Transverse colon (tissue), 4 donors: ENCODE measurements at regions not wholly inside any gene's neighbourhood (a gene's known extent, or its start where the extent isn't known, plus 50 kb on each side); places are given as distances from the start of the nearest gene placed in this dataset.

ENCODE experiments used
- DNase-seq: peaks from one replicate; pipeline ENCODE4 v3.0.0-alpha.2; 2019
- H3K27ac ChIP-seq, 4 donors: fragments of 200-600 bp; sonication (generic); 2 replicates each; pipeline ENCODE4 v1.5.1; 2016 to 2018; ENCODE audit warnings: inconsistent platforms in 4 of 4
- H3K27me3 ChIP-seq: fragments of 200-600 bp; sonication (generic); 2 replicates; pipeline ENCODE4 v1.5.1; 2017; ENCODE audit warnings: inconsistent platforms
- H3K36me3 ChIP-seq, 4 donors: fragments of 200-600 bp; sonication (generic); 2 replicates each; pipeline ENCODE4 v1.5.1; 2017 to 2019; ENCODE audit warnings: inconsistent platforms in 4 of 4
- H3K4me1 ChIP-seq, 4 donors: fragments of 200-600 bp; sonication (generic); 2 replicates each; pipeline ENCODE4 v1.5.1; 2017 to 2020; ENCODE audit warnings: inconsistent platforms in 4 of 4
- H3K4me3 ChIP-seq, 4 donors: fragments of 200-600 bp; sonication (generic); 1 replicate in 1 of 4; 2 replicates in 3 of 4; pipeline versions ENCODE4 v1.5.1 to v1.6.1; 2017 to 2019; ENCODE audit warnings: inconsistent platforms in 4 of 4
- H3K9me3 ChIP-seq, 2 donors: fragments of 200-600 bp; sonication (generic); 2 replicates each; pipeline ENCODE4 v1.5.1; 2017 to 2019; ENCODE audit warnings: inconsistent platforms in 2 of 2
- EP300 ChIP-seq: sonication (generic); formaldehyde crosslinking; IDR thresholded peaks from one replicate; pipeline ENCODE4 v1.6.1; 2017; ENCODE audit warnings: antibody characterized with exemption, low read depth
- POLR2A ChIP-seq: fragments of 450-650 bp; IDR thresholded peaks from one replicate; pipeline ENCODE4 v1.6.1; 2016; ENCODE audit warnings: antibody characterized with exemption, mild to moderate bottlenecking, moderate library complexity
- POLR2AphosphoS5 ChIP-seq, 3 donors: sonication (generic); formaldehyde crosslinking; IDR thresholded peaks; one replicate each; pipeline ENCODE4 v1.6.1; 2016; ENCODE audit warnings: antibody characterized with exemption in 3 of 3
- WGBS, 2 donors: methylation state at CpG; one replicate each; pipeline ENCODE4 v1.1.5; 2018; ENCODE audit warnings: low coverage in 1 of 2; 5-methylcytosine and 5-hydroxymethylcytosine counted together
- in situ Hi-C, 4 donors: fragments of 200-750 bp; cut with MboI; loops; one replicate each; pipeline versions ENCODE4 v1.15.0 to v1.15.1; 2017; ENCODE audit warnings: low sequenced_read_pairs in 3 of 4, low pct_ligation_motif_present in 1 of 4, low pct_unique_long_range_greater_than_20kb in 1 of 4
- intact Hi-C: fragments of 100-400 bp; cut with DNase I; formaldehyde crosslinking; loops from one replicate; pipeline ENCODE4 v1.15.1; 2023; ENCODE audit warnings: low total_unique reads
- TF ChIP-seq, protein P1 (sequence below), 5 experiments: fragments of 200-600 bp in 3 of 5; fragments of 450-650 bp in 2 of 5; sonication (generic) in 3 of 5; IDR thresholded peaks; 1 replicate in 2 of 5; 2 replicates in 3 of 5; pipeline ENCODE4 v1.5.1; 2016 to 2017; ENCODE audit warnings: antibody characterized with exemption in 5 of 5, inconsistent platforms in 3 of 5, mild to moderate bottlenecking in 2 of 5, moderate library complexity in 1 of 5

DNA sequence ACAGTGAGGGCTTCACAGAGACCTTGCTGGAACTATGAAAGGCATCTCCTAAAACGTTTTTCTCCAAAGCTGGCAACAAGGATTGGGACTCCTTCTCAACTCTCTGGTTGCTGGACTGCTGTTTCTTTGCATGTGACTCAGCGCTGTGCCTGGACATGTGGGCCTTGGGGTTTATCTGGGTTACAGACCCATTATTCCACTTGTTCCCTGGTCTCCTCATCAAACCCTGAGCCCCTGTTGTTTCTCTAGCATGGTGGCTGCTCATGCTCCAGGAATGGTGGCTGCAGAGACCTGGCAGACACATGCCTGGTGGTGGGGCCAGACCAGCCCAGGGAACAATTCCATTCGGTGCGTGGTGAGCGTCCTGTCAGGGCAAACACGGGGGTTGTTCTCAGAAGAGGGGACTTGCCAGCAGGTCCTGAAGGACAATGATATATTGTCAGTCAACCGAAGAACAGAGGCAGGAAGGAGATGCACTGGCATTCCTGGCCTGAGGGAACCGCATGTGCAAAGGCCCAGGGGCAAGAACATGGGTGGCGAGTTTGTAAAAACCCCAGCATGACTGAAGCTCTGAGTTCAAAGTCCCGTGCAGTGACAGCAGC lies 320.1 kb upstream of the RTL1 start:
- Histone ChIP-seq H3K4me3 (no peak overlapping the region), H3K27me3 (no peaks in the 10 kb centered on the region), H3K4me1 (peaks cover 0 to 8% (median 0%) of the 10 kb centered on the region in 4 donors), H3K9me3 (no peaks in the 10 kb centered on the region), H3K27ac (no peak overlapping the region), H3K36me3 (no peaks in the 10 kb centered on the region)
- intact Hi-C loops (no loop called here), in situ Hi-C loops (no loop called here)
- WGBS, 2 donors: 80 to 87% methylated on average over 3 to 10 of the region's 10 CpGs
- TF ChIP-seq, protein P1, sequence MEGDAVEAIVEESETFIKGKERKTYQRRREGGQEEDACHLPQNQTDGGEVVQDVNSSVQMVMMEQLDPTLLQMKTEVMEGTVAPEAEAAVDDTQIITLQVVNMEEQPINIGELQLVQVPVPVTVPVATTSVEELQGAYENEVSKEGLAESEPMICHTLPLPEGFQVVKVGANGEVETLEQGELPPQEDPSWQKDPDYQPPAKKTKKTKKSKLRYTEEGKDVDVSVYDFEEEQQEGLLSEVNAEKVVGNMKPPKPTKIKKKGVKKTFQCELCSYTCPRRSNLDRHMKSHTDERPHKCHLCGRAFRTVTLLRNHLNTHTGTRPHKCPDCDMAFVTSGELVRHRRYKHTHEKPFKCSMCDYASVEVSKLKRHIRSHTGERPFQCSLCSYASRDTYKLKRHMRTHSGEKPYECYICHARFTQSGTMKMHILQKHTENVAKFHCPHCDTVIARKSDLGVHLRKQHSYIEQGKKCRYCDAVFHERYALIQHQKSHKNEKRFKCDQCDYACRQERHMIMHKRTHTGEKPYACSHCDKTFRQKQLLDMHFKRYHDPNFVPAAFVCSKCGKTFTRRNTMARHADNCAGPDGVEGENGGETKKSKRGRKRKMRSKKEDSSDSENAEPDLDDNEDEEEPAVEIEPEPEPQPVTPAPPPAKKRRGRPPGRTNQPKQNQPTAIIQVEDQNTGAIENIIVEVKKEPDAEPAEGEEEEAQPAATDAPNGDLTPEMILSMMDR (IDR thresholded peaks at IDR 0.05): no peak
- no peak for TF ChIP-seq POLR2AphosphoS5 (IDR thresholded peaks at IDR 0.05)
- TF ChIP-seq POLR2A: no peak
- TF ChIP-seq EP300: no peak
- DNase-seq: no peak

DNA sequence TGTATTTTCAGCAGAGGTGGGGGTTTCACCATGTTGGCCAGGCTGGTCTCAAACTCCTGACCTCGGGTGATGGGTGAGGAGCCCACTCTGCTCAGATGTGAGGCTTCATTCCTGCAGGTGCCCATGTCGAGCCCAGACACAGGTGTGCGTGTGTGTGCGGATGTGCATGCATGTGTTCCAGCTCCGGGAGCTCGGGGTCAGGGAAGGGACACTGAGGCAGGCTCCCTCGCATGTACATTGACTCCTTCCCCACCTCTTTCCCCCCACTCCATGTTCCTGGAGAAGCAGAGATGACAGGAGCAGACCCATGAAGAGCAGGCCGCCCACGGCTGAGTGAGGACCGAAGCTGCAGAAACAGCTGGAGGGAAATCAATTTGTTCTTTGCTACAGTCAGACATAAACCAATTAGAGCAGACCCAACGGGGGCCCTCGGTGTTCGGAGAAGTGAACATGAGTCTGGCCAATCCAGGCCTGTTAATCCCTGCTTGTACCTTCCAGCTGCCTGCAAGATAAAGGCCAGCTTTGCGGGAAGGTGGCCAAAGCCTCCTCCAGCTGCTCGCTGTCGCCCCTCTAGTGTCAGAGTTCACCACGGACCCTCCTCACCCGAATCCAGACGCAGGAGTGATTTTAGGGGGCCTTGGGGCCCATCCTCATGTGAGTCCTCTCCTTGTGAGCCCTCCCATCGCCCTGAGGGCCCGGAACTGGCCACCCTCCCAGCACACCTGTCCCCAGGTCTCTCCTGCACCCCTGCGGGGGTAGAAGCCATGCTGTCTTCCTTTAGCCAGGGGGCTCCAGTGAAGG lies 321.0 kb upstream of the RTL1 start:
- no peaks in the 10 kb centered on the region for H3K9me3 ChIP-seq
- H3K27me3 ChIP-seq: no peaks in the 10 kb centered on the region
- no peak overlapping the region for H3K4me3 ChIP-seq
- intact Hi-C loops (no loop called here), in situ Hi-C loops (loop anchor here in 1 of 4 donors (25.0 kb wide), 1 partner anchor 362 kb away; no protein-coding TSS in a partner anchor)
- no peak for DNase-seq
- 74% methylated on average over 22 of the region's 22 CpGs; no CpG with 5 or more reads in 1 of the 2 donors for WGBS, 2 donors
- no peak for TF ChIP-seq POLR2AphosphoS5 (IDR thresholded peaks at IDR 0.05)
- TF ChIP-seq, protein P1 (IDR thresholded peaks at IDR 0.05): no peak
- TF ChIP-seq POLR2A: no peak
- TF ChIP-seq EP300: no peak
- H3K4me1 ChIP-seq: peaks cover 0 to 8% (median 0%) of the 10 kb centered on the region in 4 donors
- H3K36me3 ChIP-seq: no peaks in the 10 kb centered on the region
- H3K27ac ChIP-seq: no peak overlapping the region

DNA sequence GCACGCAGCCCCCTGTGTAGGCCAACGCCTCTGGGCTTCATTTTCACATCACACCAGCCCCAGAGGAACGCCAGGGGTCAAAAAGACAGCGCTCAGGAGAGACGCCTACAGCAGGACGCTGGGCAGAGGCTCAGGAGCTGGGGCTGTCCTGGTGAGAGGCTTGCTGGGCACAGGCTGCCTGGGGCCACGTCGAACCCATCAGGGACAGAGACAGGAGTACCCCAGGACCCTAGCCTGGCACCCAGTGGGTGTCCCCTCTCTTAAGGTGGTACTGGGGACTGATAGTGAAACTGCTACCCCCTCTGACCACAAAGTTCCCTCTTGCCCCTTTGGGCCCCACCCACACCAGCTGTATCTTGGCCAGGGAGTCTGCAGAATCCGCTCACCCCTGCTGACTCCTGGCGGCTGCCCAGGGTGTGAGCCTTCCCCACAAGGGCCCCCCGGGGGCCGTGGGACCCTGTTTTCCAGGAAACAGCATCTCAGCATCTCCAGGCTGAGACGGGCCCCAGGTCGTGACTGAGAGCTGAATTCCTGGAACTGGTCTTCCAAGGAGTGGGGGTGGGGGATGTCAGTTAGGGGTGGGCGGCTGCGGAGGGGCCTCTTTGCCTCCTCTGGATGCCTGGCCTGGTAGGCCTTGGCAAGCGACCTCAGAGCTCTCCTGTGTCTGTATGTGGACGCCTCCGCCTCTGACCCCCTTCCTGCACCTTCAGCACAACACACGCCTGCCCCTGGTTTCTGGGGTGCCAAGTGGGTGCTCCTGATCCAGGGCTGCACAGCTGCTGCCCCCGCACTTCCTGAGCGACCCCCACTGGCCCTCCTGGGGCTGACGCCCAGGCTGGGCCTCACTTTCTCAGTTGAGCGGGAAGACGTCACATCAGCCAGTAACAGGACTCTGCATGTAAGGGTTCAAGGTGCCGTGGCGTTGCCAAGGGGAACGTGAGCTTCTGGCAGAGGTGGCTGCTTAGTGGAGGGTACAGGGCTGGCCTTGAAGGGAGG lies 321.9 kb upstream of the RTL1 start:
- Histone ChIP-seq H3K4me1 (peaks cover 0 to 4% (median 0%) of the 10 kb centered on the region in 4 donors), H3K4me3 (no peak overlapping the region), H3K9me3 (no peaks in the 10 kb centered on the region), H3K27ac (no peak overlapping the region), H3K27me3 (no peaks in the 10 kb centered on the region), H3K36me3 (no peaks in the 10 kb centered on the region)
- in situ Hi-C loops (loop anchor here in 1 of 4 donors (25.0 kb wide), 1 partner anchor 363 kb away; no protein-coding TSS in a partner anchor), intact Hi-C loops (no loop called here)
- WGBS, 2 donors: 61% methylated on average over 28 of the region's 28 CpGs; no CpG with 5 or more reads in 1 of the 2 donors
- TF ChIP-seq EP300 (no peak), POLR2A (no peak)
- no peak for DNase-seq

DNA sequence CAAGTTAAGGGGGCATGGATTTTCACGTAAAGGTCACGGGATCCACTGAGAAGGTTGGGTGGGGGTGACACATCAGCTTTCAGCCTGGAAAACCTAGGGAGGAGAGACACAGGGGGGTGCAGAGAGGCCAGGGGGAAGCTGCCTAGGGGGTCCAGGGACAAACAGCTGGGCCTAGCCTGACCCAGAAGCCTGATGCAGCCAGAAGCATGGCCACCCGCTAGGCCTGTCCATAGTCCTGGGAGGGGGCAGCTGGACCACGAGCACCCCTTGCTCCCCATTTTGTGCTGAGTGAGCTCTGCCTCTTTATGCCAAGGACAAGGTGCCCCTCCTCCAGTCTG lies 322.7 kb upstream of the RTL1 start:
- H3K36me3 ChIP-seq: no peaks in the 10 kb centered on the region
- H3K4me3 ChIP-seq: no peak overlapping the region
- no peak overlapping the region for H3K27ac ChIP-seq
- no peaks in the 10 kb centered on the region for H3K27me3 ChIP-seq
- H3K9me3 ChIP-seq: no peaks in the 10 kb centered on the region
- in situ Hi-C loops: loop anchor here in 1 of 4 donors (25.0 kb wide), 1 partner anchor 364 kb away; no protein-coding TSS in a partner anchor
- intact Hi-C loops: no loop called here
- TF ChIP-seq, protein P1 (IDR thresholded peaks at IDR 0.05): no peak
- TF ChIP-seq EP300 (no peak), POLR2A (no peak), POLR2AphosphoS5 (IDR thresholded peaks at IDR 0.05) (no peak)
- WGBS, 2 donors: 74% methylated on average over 4 of the region's 4 CpGs; no CpG with 5 or more reads in 1 of the 2 donors
- peaks cover 0 to 4% (median 0%) of the 10 kb centered on the region in 4 donors for H3K4me1 ChIP-seq
- no peak for DNase-seq
